ENCODE measurements at regions not wholly inside any gene's neighbourhood (a gene's known extent, or its start where the extent isn't known, plus 50 kb on each side); places are given as distances from the start of the nearest gene placed in this dataset.

GRCh38 chr20:43846516-43846905 lies 68.1 kb upstream of the TOX2 start:
- no peak for TF ChIP-seq CTCF (IDR thresholded peaks at IDR 0.05)
- no peaks in the 10 kb centered on the region for H3K4me1 ChIP-seq

GRCh38 chr20:43844778-43845614 lies 69.7 kb upstream of the TOX2 start:
- no peak overlapping the region for H2AFZ ChIP-seq
- H3K36me3 ChIP-seq (ENCODE audit: control insufficient read depth, insufficient read depth, low read length), result no peaks in the 10 kb centered on the region
- H3K27me3 ChIP-seq (ENCODE audit: control insufficient read depth, insufficient read depth, low read length), result no peaks in the 10 kb centered on the region
- H3K4me1 ChIP-seq, result no peaks in the 10 kb centered on the region
- H3K9me3 ChIP-seq (ENCODE audit: control insufficient read depth, low read length), result no peaks in the 10 kb centered on the region
- no peaks in the 10 kb centered on the region for H3K79me2 ChIP-seq
- H3K4me3 ChIP-seq (ENCODE audit: low read depth, low read length), result no peak overlapping the region
- TF ChIP-seq CTCF (IDR thresholded peaks at IDR 0.05), result no peak
- H3K27ac ChIP-seq, result peak overlapping the region; percentile 19
- no peak overlapping the region for H3K4me2 ChIP-seq (ENCODE audit: low read length)
- H3K9ac ChIP-seq, result no peak overlapping the region

More at GRCh38 chr20:43846516-43846905, 68.1 kb upstream of the TOX2 start:
- Histone ChIP-seq H3K27me3 (ENCODE audit: control insufficient read depth, insufficient read depth, low read length) (no peaks in the 10 kb centered on the region), H3K79me2 (no peaks in the 10 kb centered on the region), H3K27ac (no peak overlapping the region), H2AFZ (no peak overlapping the region), H3K4me2 (ENCODE audit: low read length) (no peak overlapping the region), H3K4me3 (ENCODE audit: low read depth, low read length) (no peak overlapping the region), H3K9me3 (ENCODE audit: control insufficient read depth, low read length) (no peaks in the 10 kb centered on the region), H3K9ac (no peak overlapping the region), H3K36me3 (ENCODE audit: control insufficient read depth, insufficient read depth, low read length) (no peaks in the 10 kb centered on the region)

GRCh38 chr20:43843965-43844660 lies 70.5 kb upstream of the TOX2 start:
- Histone ChIP-seq H3K4me3 (ENCODE audit: low read depth, low read length) (no peak overlapping the region), H3K9me3 (ENCODE audit: control insufficient read depth, low read length) (no peaks in the 10 kb centered on the region), H3K4me2 (ENCODE audit: low read length) (no peak overlapping the region), H3K79me2 (no peaks in the 10 kb centered on the region), H3K36me3 (ENCODE audit: control insufficient read depth, insufficient read depth, low read length) (no peaks in the 10 kb centered on the region), H3K27ac (no peak overlapping the region), H3K4me1 (no peaks in the 10 kb centered on the region), H3K27me3 (ENCODE audit: control insufficient read depth, insufficient read depth, low read length) (no peaks in the 10 kb centered on the region), H2AFZ (no peak overlapping the region), H3K9ac (no peak overlapping the region)
- TF ChIP-seq CTCF (IDR thresholded peaks at IDR 0.05), result no peak

- H2AFZ ChIP-seq, result no peak overlapping the region
- no peaks in the 10 kb centered on the region for H3K79me2 ChIP-seq
- no peaks in the 10 kb centered on the region for H3K4me1 ChIP-seq
- H3K36me3 ChIP-seq (ENCODE audit: control insufficient read depth, insufficient read depth, low read length), result no peaks in the 10 kb centered on the region
- no peak for TF ChIP-seq CTCF (IDR thresholded peaks at IDR 0.05)
- H3K27me3 ChIP-seq (ENCODE audit: control insufficient read depth, insufficient read depth, low read length), result no peaks in the 10 kb centered on the region
- no peak overlapping the region for H3K9ac ChIP-seq
- no peaks in the 10 kb centered on the region for H3K9me3 ChIP-seq (ENCODE audit: control insufficient read depth, low read length)
- H3K4me2 ChIP-seq (ENCODE audit: low read length), result no peak overlapping the region
- H3K4me3 ChIP-seq (ENCODE audit: low read depth, low read length), result no peak overlapping the region
- H3K27ac ChIP-seq, result no peak overlapping the region
Measured at GRCh38 chr20:43843096-43843964, 71.3 kb upstream of the TOX2 start.

Measured in parathyroid adenoma (tissue), 2 donors.